Endothelial cell of umbilical vein (primary cell): ENCODE measurements at regions not wholly inside any gene's neighbourhood (a gene's known extent, or its start where the extent isn't known, plus 50 kb on each side); places are given as distances from the start of the nearest gene placed in this dataset.
"Not testable (repeated sequence)": the region's sequence is repeated elsewhere in the genome, so short reads cannot be mapped to it uniquely, and the experiment has no call there.

Source experiments
- BruUV-seq: library from RNA; stranded (reverse); fragments of 400-500 nt; replicated peaks from 2 replicates; lab custom pipeline; 2021; lab: Mats Ljungman, UMichigan
- CTCF ChIA-PET: fragments of 300-600, 350-600 bp; sonication (Branson Sonifier 250); formaldehyde crosslinking; loops from one replicate; lab custom pipeline; 2021; ENCODE audit warnings: antibody characterized with exemption, inconsistent platforms; lab: Charles Lee
- POLR2A ChIA-PET: fragments of 300-600, 350-600 bp; sonication (Branson Sonifier 250); formaldehyde crosslinking; loops from one replicate; lab custom pipeline; 2021; ENCODE audit warnings: antibody characterized with exemption, inconsistent platforms; lab: Charles Lee
- DNase-seq: peaks from one replicate; pipeline ENCODE4 v3.0.0-alpha.2; 2011; ENCODE audit warnings: low read depth, low spot score
- FAIRE-seq: peaks from 2 replicates; lab custom pipeline; 2011; peaks lifted over from hg19 to GRCh38; lab: Jason Lieb, UNC
- H2AFZ ChIP-seq: 2 replicates; pipeline ENCODE4 v1.6.0; 2012; ENCODE audit warnings: low read depth, low read length, control low read depth, inconsistent platforms
- H3K27ac ChIP-seq: 2 replicates; pipeline ENCODE4 v1.5.1; 2011; ENCODE audit warnings: low read depth, mild to moderate bottlenecking, control low read depth, low read length, moderate library complexity; ENCODE audit not compliant: insufficient read depth
- H3K27me3 ChIP-seq, 2 experiments: 2 replicates each; pipeline versions ENCODE4 v1.6.0 to v1.6.1; 2011; ENCODE audit warnings: low read length in 2 of 2, mixed read lengths in 1 of 2; ENCODE audit not compliant: control insufficient read depth in 2 of 2, insufficient read depth in 2 of 2
- H3K36me3 ChIP-seq, 2 experiments: 2 replicates in 1 of 2; 3 replicates in 1 of 2; pipeline ENCODE4 v1.5.1; 2011; ENCODE audit warnings: low read length in 2 of 2, mild to moderate bottlenecking in 1 of 2, moderate library complexity in 1 of 2; ENCODE audit not compliant: control insufficient read depth in 2 of 2, insufficient read depth in 2 of 2; ENCODE audit errors: extremely low read depth in 1 of 2
- H3K4me1 ChIP-seq: 3 replicates; pipeline ENCODE4 v1.5.1; 2011; ENCODE audit warnings: mild to moderate bottlenecking, low read length; ENCODE audit not compliant: control insufficient read depth, insufficient read depth; ENCODE audit errors: extremely low read depth
- H3K4me2 ChIP-seq: 2 replicates; pipeline ENCODE4 v1.6.1; 2011; ENCODE audit warnings: low read length, control low read depth, mixed read lengths; ENCODE audit not compliant: insufficient read depth
- H3K4me3 ChIP-seq, 3 experiments: fragments of 200-600 bp in 1 of 3; sonication (generic), shearing (Covaris generic) in 1 of 3; replicated peaks in 1 of 3; 2 replicates each; pipeline ENCODE4 v1.5.1; 2011 to 2016; ENCODE audit warnings: control low read depth in 3 of 3, low read length in 3 of 3, mild to moderate bottlenecking in 2 of 3, inconsistent platforms in 1 of 3, low read depth in 1 of 3, moderate library complexity in 1 of 3; ENCODE audit not compliant: insufficient read depth in 1 of 3
- H3K79me2 ChIP-seq: 2 replicates; pipeline ENCODE4 v1.6.0; 2012; ENCODE audit warnings: low read length, inconsistent platforms; ENCODE audit not compliant: control insufficient read depth, insufficient read depth
- H3K9ac ChIP-seq: replicated peaks from 2 replicates; pipeline ENCODE3; 2011; ENCODE audit warnings: low read length, control low read depth; ENCODE audit not compliant: insufficient read depth; ENCODE audit errors: extremely low read depth
- H3K9me1 ChIP-seq: replicated peaks from 3 replicates; pipeline ENCODE4 v1.6.0; 2011; ENCODE audit warnings: mild to moderate bottlenecking, low read length; ENCODE audit not compliant: control insufficient read depth, insufficient read depth; ENCODE audit errors: extremely low read depth
- H3K9me3 ChIP-seq: replicated peaks from 2 replicates; pipeline ENCODE4 v1.5.1; 2012; ENCODE audit warnings: low read length, inconsistent platforms; ENCODE audit not compliant: control insufficient read depth, insufficient read depth
- H4K20me1 ChIP-seq: replicated peaks from 2 replicates; pipeline ENCODE3; 2011; ENCODE audit warnings: mild to moderate bottlenecking, low read length; ENCODE audit not compliant: control insufficient read depth, insufficient read depth; ENCODE audit errors: extremely low read depth
- EZH2 ChIP-seq: IDR thresholded peaks from 2 replicates; pipeline ENCODE4 v1.6.1; 2012; ENCODE audit warnings: borderline replicate concordance, low read depth, mild to moderate bottlenecking, moderate library complexity, low read length, inconsistent platforms; ENCODE audit not compliant: severe bottlenecking
- FOS ChIP-seq: IDR thresholded peaks from 2 replicates; pipeline ENCODE4 v1.6.1; 2011; ENCODE audit warnings: mild to moderate bottlenecking, low read length, moderate library complexity, borderline replicate concordance; ENCODE audit not compliant: insufficient read depth
- JUN ChIP-seq: IDR thresholded peaks from 2 replicates; pipeline ENCODE4 v1.6.1; 2011; ENCODE audit warnings: borderline replicate concordance, low read depth; ENCODE audit not compliant: insufficient read length, insufficient read depth
- MYC ChIP-seq: IDR thresholded peaks from one replicate; pipeline ENCODE4 v1.6.1; 2011; ENCODE audit warnings: mild to moderate bottlenecking, low read depth, low read length
- POLR2AphosphoS5 ChIP-seq: IDR thresholded peaks from 2 replicates; pipeline ENCODE4 v1.6.1; 2012; ENCODE audit warnings: low read depth, mild to moderate bottlenecking, control low read depth, low read length, moderate library complexity; ENCODE audit not compliant: insufficient read depth
- dilution Hi-C: fragments of 300-500 bp; cut with MboI; formaldehyde crosslinking; loops from one replicate; pipeline ENCODE4 v1.15.0; 2019; ENCODE audit warnings: low sequenced_read_pairs; ENCODE audit not compliant: extremely low pct_ligation_motif_present
- intact Hi-C: fragments of 100-400 bp; cut with micrococcal nuclease; formaldehyde crosslinking; loops from one replicate; pipeline ENCODE4 v1.10.0; 2022

DNA sequence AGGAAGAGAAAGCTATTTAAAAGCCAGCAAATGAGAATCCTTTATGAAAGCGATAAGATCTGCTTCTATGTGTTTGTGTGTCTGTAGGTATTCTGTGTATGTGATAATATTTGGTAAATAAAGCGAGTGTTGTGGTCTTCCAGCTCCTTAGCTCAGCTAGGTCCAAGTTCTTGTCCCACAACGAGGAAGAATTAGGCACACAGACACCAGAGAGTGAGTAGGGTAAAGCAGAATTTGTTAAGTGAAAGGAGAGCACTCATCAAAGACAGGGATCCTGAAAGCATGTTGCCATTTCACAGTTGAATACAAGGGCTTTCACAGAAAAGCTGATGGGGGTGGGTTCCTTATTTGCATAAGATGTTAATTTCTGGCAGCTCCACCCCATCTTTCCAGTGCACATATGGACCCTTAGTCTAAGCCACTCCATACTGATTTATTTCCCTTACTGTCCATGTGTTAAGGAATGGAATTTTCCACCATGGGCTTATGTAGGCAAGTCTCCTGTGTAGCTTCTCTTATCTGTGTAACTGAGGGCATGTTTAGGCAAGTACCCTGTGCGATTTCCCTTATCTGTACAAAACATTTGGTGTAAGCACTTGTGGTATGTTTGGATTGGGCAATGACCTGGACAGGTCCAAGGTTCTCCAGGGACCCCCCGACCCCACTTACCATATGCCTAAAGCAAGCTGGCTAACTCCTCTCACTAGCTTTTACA lies 165.9 kb upstream of the VIPR2 start:
- Histone ChIP-seq H3K4me2 (no peak overlapping the region), H3K79me2 (no peaks in the 10 kb centered on the region), H4K20me1 (no peaks in the 10 kb centered on the region), H3K27ac (no peak overlapping the region), H3K36me3 (no peaks in the 10 kb centered on the region), H3K27me3 (no peaks in the 10 kb centered on the region), H3K4me1 (no peaks in the 10 kb centered on the region), H3K9me3 (no peaks in the 10 kb centered on the region), H2AFZ (no peak overlapping the region), H3K9me1 (no peaks in the 10 kb centered on the region), H3K9ac (no peak overlapping the region), H3K4me3 (no peak overlapping the region)
- no peak for DNase-seq
- CTCF ChIA-PET = no interaction called here
- no peak for TF ChIP-seq EZH2
- TF ChIP-seq POLR2AphosphoS5 = no peak
- TF ChIP-seq MYC = no peak
- no peak for TF ChIP-seq FOS
- TF ChIP-seq JUN = no peak
- BruUV-seq = no TSS peak
- intact Hi-C loops = no loop called here
- POLR2A ChIA-PET = no interaction called here
- dilution Hi-C loops = no loop called here
- FAIRE-seq = no peak

DNA sequence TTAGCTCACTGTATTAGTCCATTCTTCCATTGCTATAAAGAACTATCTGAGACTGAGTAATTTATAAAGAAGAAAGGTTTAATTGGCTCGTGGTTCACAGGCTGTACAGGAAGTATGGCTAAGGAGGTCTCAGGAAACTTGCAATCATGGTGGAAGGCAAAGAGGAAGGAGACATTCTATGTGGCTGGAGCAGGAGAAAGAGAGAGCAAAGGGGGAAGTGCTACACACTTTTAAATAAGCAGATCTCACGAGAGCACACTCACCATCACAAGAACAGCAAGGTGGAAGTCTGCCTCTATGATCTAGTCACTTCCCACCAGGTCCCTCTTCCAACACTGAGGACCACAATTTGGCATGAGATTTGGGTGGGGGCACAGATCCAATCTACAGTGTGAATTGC lies 164.5 kb upstream of the VIPR2 start:
- H3K9ac ChIP-seq, H4K20me1 ChIP-seq, H3K79me2 ChIP-seq, H2AFZ ChIP-seq, CTCF ChIA-PET, DNase-seq, H3K4me2 ChIP-seq, dilution Hi-C loops, FAIRE-seq, H3K9me3 ChIP-seq, H3K36me3 ChIP-seq, H3K9me1 ChIP-seq, H3K4me1 ChIP-seq, H3K4me3 ChIP-seq, intact Hi-C loops, POLR2A ChIA-PET, H3K27ac ChIP-seq, H3K27me3 ChIP-seq, BruUV-seq: not testable (repeated sequence)
